ENCODE measurements at regions not wholly inside any gene's neighbourhood (a gene's known extent, or its start where the extent isn't known, plus 50 kb on each side); places are given as distances from the start of the nearest gene placed in this dataset.

GRCh38 chr2:126531029-126531428 lies 124.9 kb upstream of the GYPC start:
- TF ChIP-seq POLR2A (IDR thresholded peaks at IDR 0.05) (no peak), CTCF (IDR thresholded peaks at IDR 0.05) (no peak)

Measured in lower leg skin (tissue), 3 donors.